ENCODE measurements at regions not wholly inside any gene's neighbourhood (a gene's known extent, or its start where the extent isn't known, plus 50 kb on each side); places are given as distances from the start of the nearest gene placed in this dataset.
A peak's percentile ranks its signal among the peaks of the same experiment; 100 is the strongest.

DNA sequence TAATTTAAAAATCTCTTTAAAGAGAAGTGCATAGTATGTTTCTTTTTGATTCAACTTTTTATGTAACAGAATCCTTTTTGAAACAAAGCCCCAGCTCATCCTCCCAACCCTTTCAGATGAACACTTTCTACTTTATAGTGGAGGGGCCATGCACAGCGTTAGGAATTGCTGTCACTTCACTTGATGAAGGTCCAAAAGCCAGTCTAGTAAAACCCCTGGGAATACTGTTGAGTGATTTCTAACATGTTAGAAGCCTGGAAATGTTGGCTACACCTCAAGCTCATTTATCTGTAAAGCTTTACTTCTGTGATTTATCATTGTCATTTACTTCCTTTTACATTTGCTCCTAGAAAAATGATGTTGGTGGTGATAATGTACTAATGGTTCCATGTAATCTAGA lies 1608.9 kb upstream of the TENM3 start:
- H4K20me1 ChIP-seq (ENCODE audit: insufficient read depth, low read depth, low read length), result no peaks in the 10 kb centered on the region
- no peak overlapping the region for H3K9ac ChIP-seq (ENCODE audit: low read length)
- no peaks in the 10 kb centered on the region for H3K9me2 ChIP-seq (replicated peaks; ENCODE audit: insufficient read depth, low read length)
- H3K9me3 ChIP-seq (ENCODE audit: low read length), result no peaks in the 10 kb centered on the region
- no peak overlapping the region for H3K4me2 ChIP-seq (ENCODE audit: low read depth, low read length, poor library complexity, severe bottlenecking)
- no peak overlapping the region for H3K4me3 ChIP-seq (ENCODE audit: low read length)
- no peaks in the 10 kb centered on the region for H3K36me3 ChIP-seq (ENCODE audit: insufficient read depth, low read length)
- H3K79me2 ChIP-seq (ENCODE audit: low read length), result no peaks in the 10 kb centered on the region
- H3K27ac ChIP-seq (ENCODE audit: low read length), result no peak overlapping the region
- DNase-seq, result no peak
- H2AFZ ChIP-seq (ENCODE audit: low read length), result no peak overlapping the region
- no peaks in the 10 kb centered on the region for H3K4me1 ChIP-seq (ENCODE audit: low read length)
- no peaks in the 10 kb centered on the region for H3K27me3 ChIP-seq (ENCODE audit: low read length)

DNA sequence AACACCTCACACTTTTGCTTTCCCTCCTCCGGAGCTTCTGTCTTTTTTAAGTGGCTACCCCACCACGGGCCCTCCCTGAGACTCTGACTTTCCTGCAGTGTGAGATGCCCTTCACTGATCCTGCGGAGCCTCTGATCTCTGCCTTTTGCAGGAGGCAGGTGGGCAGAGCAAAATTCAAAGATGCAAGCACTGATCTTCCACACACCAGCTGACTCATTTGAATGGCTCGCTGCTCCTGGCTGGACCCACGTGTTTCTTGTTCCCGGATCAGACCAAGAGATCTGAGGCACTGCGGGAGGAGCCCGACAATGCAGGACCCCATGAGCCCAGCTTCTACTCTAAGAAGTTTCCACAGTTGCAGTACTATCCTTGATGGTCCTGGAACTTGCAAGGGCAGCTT lies 1607.9 kb upstream of the TENM3 start:
- Histone ChIP-seq H3K9me2 (replicated peaks; ENCODE audit: insufficient read depth, low read length) (no peaks in the 10 kb centered on the region), H3K4me1 (ENCODE audit: low read length) (no peaks in the 10 kb centered on the region), H3K79me2 (ENCODE audit: low read length) (no peaks in the 10 kb centered on the region), H3K4me2 (ENCODE audit: low read depth, low read length, poor library complexity, severe bottlenecking) (no peak overlapping the region), H2AFZ (ENCODE audit: low read length) (no peak overlapping the region), H3K27me3 (ENCODE audit: low read length) (no peaks in the 10 kb centered on the region), H4K20me1 (ENCODE audit: insufficient read depth, low read depth, low read length) (no peaks in the 10 kb centered on the region), H3K9ac (ENCODE audit: low read length) (no peak overlapping the region), H3K9me3 (ENCODE audit: low read length) (no peaks in the 10 kb centered on the region), H3K36me3 (ENCODE audit: insufficient read depth, low read length) (no peaks in the 10 kb centered on the region), H3K27ac (ENCODE audit: low read length) (no peak overlapping the region), H3K4me3 (ENCODE audit: low read length) (no peak overlapping the region)
- no peak for DNase-seq

DNA sequence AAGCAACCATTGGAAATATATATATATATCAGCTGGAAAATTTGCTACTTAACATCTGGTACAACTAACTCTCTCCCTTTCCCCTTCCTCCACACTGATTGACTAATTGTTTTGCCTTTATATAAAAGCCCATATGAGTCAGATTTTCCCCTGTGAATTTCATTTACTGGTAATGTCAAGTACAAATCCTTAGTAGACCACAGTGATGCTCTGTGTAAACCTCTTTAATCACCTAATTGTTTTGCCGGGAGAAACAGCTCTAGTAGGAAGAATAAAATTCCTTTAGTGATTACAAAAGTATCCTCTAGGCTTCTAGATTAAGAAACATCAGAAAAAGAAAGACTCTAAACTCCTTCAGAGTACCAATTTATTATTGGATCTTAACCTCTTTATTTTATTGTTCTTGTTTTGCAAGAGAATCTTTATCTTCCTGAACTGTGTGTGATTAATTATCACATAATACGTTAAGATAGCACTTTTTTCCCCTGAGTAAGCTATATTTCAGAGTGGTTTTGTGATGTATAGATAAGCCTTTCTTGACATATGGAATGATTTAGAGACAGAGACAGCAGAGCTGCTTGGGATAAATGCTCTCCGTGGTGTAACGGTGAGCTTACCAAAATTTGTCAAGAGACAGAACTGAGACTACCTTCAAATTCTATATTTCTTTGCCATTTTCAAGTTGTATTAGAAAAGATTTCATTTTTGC lies 1606.4 kb upstream of the TENM3 start:
- H4K20me1 ChIP-seq (ENCODE audit: insufficient read depth, low read depth, low read length), result no peaks in the 10 kb centered on the region
- no peak overlapping the region for H3K27ac ChIP-seq (ENCODE audit: low read length)
- no peak overlapping the region for H2AFZ ChIP-seq (ENCODE audit: low read length)
- H3K4me3 ChIP-seq (ENCODE audit: low read length), result no peak overlapping the region
- H3K79me2 ChIP-seq (ENCODE audit: low read length), result no peaks in the 10 kb centered on the region
- no peak overlapping the region for H3K9ac ChIP-seq (ENCODE audit: low read length)
- no peaks in the 10 kb centered on the region for H3K27me3 ChIP-seq (ENCODE audit: low read length)
- no peaks in the 10 kb centered on the region for H3K9me3 ChIP-seq (ENCODE audit: low read length)
- no peak overlapping the region for H3K4me2 ChIP-seq (ENCODE audit: low read depth, low read length, poor library complexity, severe bottlenecking)
- no peaks in the 10 kb centered on the region for H3K4me1 ChIP-seq (ENCODE audit: low read length)
- H3K36me3 ChIP-seq (ENCODE audit: insufficient read depth, low read length), result no peaks in the 10 kb centered on the region
- H3K9me2 ChIP-seq (replicated peaks; ENCODE audit: insufficient read depth, low read length), result no peaks in the 10 kb centered on the region
- no peak for DNase-seq

DNA sequence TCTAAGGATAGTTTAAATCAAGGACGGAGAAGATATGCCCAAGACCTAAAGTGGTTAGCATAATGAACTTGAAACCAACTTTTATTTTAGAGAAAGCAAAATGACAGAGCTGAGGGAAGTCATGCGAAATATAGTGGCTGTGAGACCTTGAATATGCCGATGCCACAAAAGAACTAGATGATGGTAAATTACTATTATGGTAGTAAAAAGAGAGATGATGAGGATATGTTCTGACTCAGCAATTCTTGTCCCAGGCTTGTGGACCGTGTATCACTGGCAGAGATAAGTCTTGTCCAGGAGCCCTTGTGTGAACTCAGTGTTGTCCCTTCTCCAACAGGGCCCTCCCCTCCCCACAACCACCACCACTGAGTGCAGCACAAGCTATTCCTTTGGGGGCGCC lies 1605.6 kb upstream of the TENM3 start:
- Histone ChIP-seq H3K27ac (ENCODE audit: low read length) (no peak overlapping the region), H3K36me3 (ENCODE audit: insufficient read depth, low read length) (no peaks in the 10 kb centered on the region), H3K27me3 (ENCODE audit: low read length) (no peaks in the 10 kb centered on the region), H3K4me2 (ENCODE audit: low read depth, low read length, poor library complexity, severe bottlenecking) (no peak overlapping the region), H3K4me3 (ENCODE audit: low read length) (no peak overlapping the region), H3K4me1 (ENCODE audit: low read length) (no peaks in the 10 kb centered on the region), H3K9ac (ENCODE audit: low read length) (no peak overlapping the region), H3K79me2 (ENCODE audit: low read length) (no peaks in the 10 kb centered on the region), H3K9me2 (replicated peaks; ENCODE audit: insufficient read depth, low read length) (no peaks in the 10 kb centered on the region), H3K9me3 (ENCODE audit: low read length) (no peaks in the 10 kb centered on the region), H2AFZ (ENCODE audit: low read length) (no peak overlapping the region), H4K20me1 (ENCODE audit: insufficient read depth, low read depth, low read length) (no peaks in the 10 kb centered on the region)
- no peak for DNase-seq

DNA sequence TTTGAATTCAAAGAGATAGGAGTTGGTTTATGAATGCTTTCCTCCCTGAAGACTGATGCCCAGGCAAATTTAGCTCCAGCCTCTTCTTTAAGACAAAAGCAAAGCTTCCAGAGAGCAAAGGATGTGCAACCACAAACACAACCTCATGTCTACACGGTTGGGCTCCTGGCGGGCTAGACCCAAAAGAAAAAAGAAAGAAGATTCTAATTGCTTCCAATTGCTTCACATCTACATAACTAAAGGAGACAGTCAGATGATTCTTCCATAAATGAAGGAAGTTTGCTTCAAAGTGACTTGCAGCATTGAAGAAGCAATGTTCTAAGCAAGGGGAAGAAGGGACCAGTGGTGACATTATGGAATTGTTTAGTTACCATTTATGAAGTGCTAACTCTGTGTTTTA lies 1603.0 kb upstream of the TENM3 start:
- H3K4me2 ChIP-seq (ENCODE audit: low read depth, low read length, poor library complexity, severe bottlenecking), result no peak overlapping the region
- H2AFZ ChIP-seq (ENCODE audit: low read length), result no peak overlapping the region
- H3K9me2 ChIP-seq (replicated peaks; ENCODE audit: insufficient read depth, low read length), result no peaks in the 10 kb centered on the region
- no peak overlapping the region for H3K27ac ChIP-seq (ENCODE audit: low read length)
- H3K9ac ChIP-seq (ENCODE audit: low read length), result no peak overlapping the region
- H3K4me3 ChIP-seq (ENCODE audit: low read length), result no peak overlapping the region
- H4K20me1 ChIP-seq (ENCODE audit: insufficient read depth, low read depth, low read length), result no peaks in the 10 kb centered on the region
- no peak for DNase-seq
- no peaks in the 10 kb centered on the region for H3K79me2 ChIP-seq (ENCODE audit: low read length)
- H3K27me3 ChIP-seq (ENCODE audit: low read length), result no peaks in the 10 kb centered on the region
- H3K4me1 ChIP-seq (ENCODE audit: low read length), result no peaks in the 10 kb centered on the region
- no peaks in the 10 kb centered on the region for H3K36me3 ChIP-seq (ENCODE audit: insufficient read depth, low read length)
- H3K9me3 ChIP-seq (ENCODE audit: low read length), result no peaks in the 10 kb centered on the region

DNA sequence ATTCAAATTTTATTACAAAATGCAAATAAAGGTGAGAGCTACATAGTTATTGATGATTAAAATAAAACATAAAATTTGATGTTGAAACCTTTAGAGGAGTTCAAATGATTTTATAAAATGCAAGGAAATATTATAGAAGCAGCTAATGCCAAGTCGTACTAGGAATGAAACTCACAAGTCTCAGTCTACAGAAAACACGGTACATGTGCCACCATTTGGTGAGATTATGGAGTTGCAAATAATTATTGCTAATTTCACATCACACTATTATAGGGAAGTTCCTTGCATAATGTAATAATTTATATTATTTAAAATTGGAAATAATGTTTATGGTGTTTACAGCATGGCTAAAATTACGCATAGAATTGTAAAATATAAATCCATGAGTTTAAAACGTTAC lies 1601.7 kb upstream of the TENM3 start:
- DNase-seq, result peak; percentile 45
- Histone ChIP-seq H3K4me2 (ENCODE audit: low read depth, low read length, poor library complexity, severe bottlenecking) (no peak overlapping the region), H3K4me3 (ENCODE audit: low read length) (no peak overlapping the region), H3K27ac (ENCODE audit: low read length) (no peak overlapping the region), H3K79me2 (ENCODE audit: low read length) (no peaks in the 10 kb centered on the region), H3K9me2 (replicated peaks; ENCODE audit: insufficient read depth, low read length) (no peaks in the 10 kb centered on the region), H3K4me1 (ENCODE audit: low read length) (no peaks in the 10 kb centered on the region), H3K9ac (ENCODE audit: low read length) (no peak overlapping the region), H3K36me3 (ENCODE audit: insufficient read depth, low read length) (no peaks in the 10 kb centered on the region), H2AFZ (ENCODE audit: low read length) (no peak overlapping the region), H3K27me3 (ENCODE audit: low read length) (no peaks in the 10 kb centered on the region), H4K20me1 (ENCODE audit: insufficient read depth, low read depth, low read length) (no peaks in the 10 kb centered on the region), H3K9me3 (ENCODE audit: low read length) (no peaks in the 10 kb centered on the region)

DNA sequence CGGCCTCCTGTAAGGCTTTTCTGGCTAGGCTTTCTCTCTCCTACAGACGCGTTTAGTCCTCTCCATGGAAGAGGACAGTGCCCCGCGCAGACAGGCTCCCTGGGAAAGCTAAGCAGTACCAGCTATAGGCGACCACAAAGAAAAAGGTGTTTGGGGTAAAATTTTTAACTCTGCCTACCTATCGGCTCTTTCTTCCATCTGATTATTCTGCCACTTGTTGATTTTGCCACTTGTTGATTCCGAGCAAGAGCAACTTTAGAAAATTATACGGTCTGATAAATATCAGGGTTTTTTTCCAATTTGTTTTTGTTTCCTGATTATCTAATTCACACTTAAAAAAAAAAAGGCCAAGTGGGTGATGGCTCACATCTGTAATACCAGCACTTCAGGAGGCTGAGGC lies 1600.5 kb upstream of the TENM3 start:
- Histone ChIP-seq H3K9me2 (replicated peaks; ENCODE audit: insufficient read depth, low read length) (no peaks in the 10 kb centered on the region), H2AFZ (ENCODE audit: low read length) (no peak overlapping the region)

DNA sequence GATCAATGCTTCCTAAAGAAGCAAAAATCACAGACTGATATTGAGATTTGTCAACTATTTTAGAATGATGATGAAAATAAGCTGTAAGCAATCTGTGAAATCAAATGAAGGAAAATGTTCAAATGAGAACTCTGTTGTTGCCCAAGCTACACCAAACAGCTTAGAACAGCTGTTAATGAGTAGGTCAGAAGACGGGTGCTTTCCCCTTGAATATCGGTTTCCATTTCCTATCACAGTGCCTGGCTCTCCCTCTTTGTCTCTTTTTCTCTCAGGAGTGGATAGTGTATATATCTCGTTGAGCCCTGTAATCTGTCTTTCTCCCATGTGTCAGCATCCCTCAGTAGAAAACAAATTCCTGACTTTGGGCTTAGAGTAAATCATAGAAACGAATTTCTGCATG lies 1592.9 kb upstream of the TENM3 start:
- no peaks in the 10 kb centered on the region for H3K9me2 ChIP-seq (replicated peaks; ENCODE audit: insufficient read depth, low read length)
- H2AFZ ChIP-seq (ENCODE audit: low read length), result no peak overlapping the region
- H3K4me1 ChIP-seq (ENCODE audit: low read length), result no peaks in the 10 kb centered on the region
- H3K79me2 ChIP-seq (ENCODE audit: low read length), result no peaks in the 10 kb centered on the region
- no peaks in the 10 kb centered on the region for H3K36me3 ChIP-seq (ENCODE audit: insufficient read depth, low read length)
- H3K27me3 ChIP-seq (ENCODE audit: low read length), result no peaks in the 10 kb centered on the region
- no peaks in the 10 kb centered on the region for H3K9me3 ChIP-seq (ENCODE audit: low read length)
- no peak for DNase-seq
- no peak overlapping the region for H3K4me3 ChIP-seq (ENCODE audit: low read length)
- H3K27ac ChIP-seq (ENCODE audit: low read length), result no peak overlapping the region
- no peak overlapping the region for H3K9ac ChIP-seq (ENCODE audit: low read length)
- no peaks in the 10 kb centered on the region for H4K20me1 ChIP-seq (ENCODE audit: insufficient read depth, low read depth, low read length)
- H3K4me2 ChIP-seq (ENCODE audit: low read depth, low read length, poor library complexity, severe bottlenecking), result no peak overlapping the region

More for the DNA sequence above, 1600.5 kb upstream of the TENM3 start:
- Histone ChIP-seq H3K36me3 (ENCODE audit: insufficient read depth, low read length) (no peaks in the 10 kb centered on the region), H3K4me3 (ENCODE audit: low read length) (no peak overlapping the region), H4K20me1 (ENCODE audit: insufficient read depth, low read depth, low read length) (no peaks in the 10 kb centered on the region), H3K9ac (ENCODE audit: low read length) (no peak overlapping the region), H3K4me2 (ENCODE audit: low read depth, low read length, poor library complexity, severe bottlenecking) (no peak overlapping the region), H3K9me3 (ENCODE audit: low read length) (no peaks in the 10 kb centered on the region), H3K4me1 (ENCODE audit: low read length) (no peaks in the 10 kb centered on the region), H3K27me3 (ENCODE audit: low read length) (no peaks in the 10 kb centered on the region), H3K27ac (ENCODE audit: low read length) (no peak overlapping the region), H3K79me2 (ENCODE audit: low read length) (no peaks in the 10 kb centered on the region)
- no peak for DNase-seq

DNA sequence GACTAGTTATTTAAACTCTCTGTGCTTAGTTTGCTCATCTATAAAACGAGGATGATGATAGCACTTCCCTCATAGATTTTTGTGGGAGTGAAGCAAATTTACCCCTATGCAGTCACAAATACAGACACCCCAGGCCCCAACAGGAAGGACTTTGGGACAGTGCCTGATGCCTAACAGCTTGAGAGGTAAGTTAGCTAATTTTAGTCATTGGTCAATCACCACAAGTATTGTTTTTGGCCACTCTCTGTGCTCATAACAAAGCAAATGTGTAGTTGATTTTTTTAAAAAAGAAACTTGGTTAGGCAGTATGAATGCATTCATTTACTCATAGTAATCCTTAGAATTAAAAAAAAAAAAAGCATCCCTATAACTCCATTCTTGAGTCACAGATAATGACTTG lies 1590.7 kb upstream of the TENM3 start:
- H3K79me2 ChIP-seq (ENCODE audit: low read length), result no peaks in the 10 kb centered on the region
- no peak overlapping the region for H2AFZ ChIP-seq (ENCODE audit: low read length)
- no peaks in the 10 kb centered on the region for H3K9me2 ChIP-seq (replicated peaks; ENCODE audit: insufficient read depth, low read length)
- H3K9me3 ChIP-seq (ENCODE audit: low read length), result no peaks in the 10 kb centered on the region
- no peak overlapping the region for H3K27ac ChIP-seq (ENCODE audit: low read length)
- no peak overlapping the region for H3K4me3 ChIP-seq (ENCODE audit: low read length)
- H3K4me1 ChIP-seq (ENCODE audit: low read length), result no peaks in the 10 kb centered on the region
- H3K36me3 ChIP-seq (ENCODE audit: insufficient read depth, low read length), result no peaks in the 10 kb centered on the region
- H4K20me1 ChIP-seq (ENCODE audit: insufficient read depth, low read depth, low read length), result no peaks in the 10 kb centered on the region
- H3K9ac ChIP-seq (ENCODE audit: low read length), result no peak overlapping the region
- DNase-seq, result no peak
- no peak overlapping the region for H3K4me2 ChIP-seq (ENCODE audit: low read depth, low read length, poor library complexity, severe bottlenecking)
- H3K27me3 ChIP-seq (ENCODE audit: low read length), result no peaks in the 10 kb centered on the region
